Smooth muscle cell (in vitro differentiated cells): ENCODE measurements at regions not wholly inside any gene's neighbourhood (a gene's known extent, or its start where the extent isn't known, plus 50 kb on each side); places are given as distances from the start of the nearest gene placed in this dataset.

Experiments used
- DNase-seq: peaks from one replicate; lab custom pipeline; 2025; ENCODE audit not compliant: unreplicated experiment; lab: John Stamatoyannopoulos, UW
- H2AFZ ChIP-seq: fragments of 200-600 bp; sonication (generic); 2 replicates; pipeline ENCODE4 v1.6.0; 2016; ENCODE audit warnings: antibody characterized with exemption, low read depth, mild to moderate bottlenecking
- H3F3A ChIP-seq: fragments of 200-600 bp; sonication (generic); 2 replicates; pipeline ENCODE4 v1.6.0; 2017; ENCODE audit warnings: antibody characterized with exemption, low read depth
- H3K27ac ChIP-seq: fragments of 200-600 bp; sonication (generic); 2 replicates; pipeline ENCODE4 v1.5.1; 2016; ENCODE audit warnings: low read depth, mild to moderate bottlenecking
- H3K27me3 ChIP-seq: fragments of 200-600 bp; sonication (generic); 2 replicates; pipeline ENCODE4 v1.6.1; 2016; ENCODE audit warnings: low read depth, mild to moderate bottlenecking
- H3K36me3 ChIP-seq: fragments of 200-600 bp; sonication (generic); 2 replicates; pipeline ENCODE4 v1.5.1; 2016; ENCODE audit warnings: low read depth
- H3K4me1 ChIP-seq: fragments of 200-600 bp; sonication (generic); 2 replicates; pipeline ENCODE4 v1.5.1; 2016; ENCODE audit warnings: low read depth
- H3K4me2 ChIP-seq: fragments of 200-600 bp; sonication (generic); 2 replicates; pipeline ENCODE4 v1.6.0; 2016; ENCODE audit warnings: mild to moderate bottlenecking
- H3K4me3 ChIP-seq: fragments of 200-600 bp; sonication (generic); 2 replicates; pipeline ENCODE4 v1.5.1; 2016; ENCODE audit warnings: mild to moderate bottlenecking
- H3K79me2 ChIP-seq: fragments of 200-600 bp; sonication (generic); 2 replicates; pipeline ENCODE4 v1.6.0; 2016; ENCODE audit warnings: low read depth, mild to moderate bottlenecking
- H3K9ac ChIP-seq: fragments of 200-600 bp; sonication (generic); 2 replicates; pipeline ENCODE4 v1.6.0; 2016; ENCODE audit warnings: low read depth
- H3K9me3 ChIP-seq: fragments of 200-600 bp; sonication (generic); replicated peaks from 2 replicates; pipeline ENCODE4 v1.5.1; 2016; ENCODE audit warnings: low read depth
- H4K20me1 ChIP-seq: fragments of 200-600 bp; sonication (generic); 2 replicates; pipeline ENCODE4 v1.6.0; 2016; ENCODE audit warnings: low read depth
- WGBS: methylation state at CpG from one replicate; pipeline ENCODE4 v1.1.7; 2016; ENCODE audit warnings: low lambda C conversion rate; 5-methylcytosine and 5-hydroxymethylcytosine counted together
- TF ChIP-seq, protein P1 (sequence below): fragments of 200-600 bp; sonication (generic); IDR thresholded peaks from 2 replicates; pipeline ENCODE4 v1.5.1; 2017; ENCODE audit warnings: borderline replicate concordance, mild to moderate bottlenecking, antibody characterized with exemption; ENCODE audit not compliant: insufficient read depth, poor library complexity, severe bottlenecking

DNA sequence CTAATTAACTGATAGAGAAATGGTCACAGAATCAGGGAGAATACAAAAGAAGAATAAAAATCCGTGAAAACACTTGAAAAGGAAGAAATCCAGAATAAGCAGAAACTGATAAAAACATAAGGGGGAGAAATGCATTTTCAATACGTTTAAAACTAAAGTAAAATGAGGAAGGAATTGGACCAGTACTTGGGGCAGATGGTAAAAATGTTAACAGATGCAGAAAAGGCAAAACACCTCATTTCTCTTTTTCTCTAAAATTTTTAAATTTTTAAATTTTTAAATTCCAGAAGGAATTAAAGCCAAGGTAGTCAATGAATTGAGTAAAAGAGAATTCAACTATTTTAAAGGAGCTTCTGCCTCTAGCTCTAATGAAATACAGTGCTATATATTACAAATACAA, 353.9 kb downstream of the METTL4 start:
- H3K4me2 ChIP-seq = no peak overlapping the region
- no peaks in the 10 kb centered on the region for H3K27me3 ChIP-seq
- WGBS = 67% methylated on average over 2 of the region's 2 CpGs
- no peak overlapping the region for H3K4me3 ChIP-seq
- no peaks in the 10 kb centered on the region for H3K36me3 ChIP-seq
- no peaks in the 10 kb centered on the region for H4K20me1 ChIP-seq
- H3K9ac ChIP-seq = no peak overlapping the region
- no peak for DNase-seq
- no peak overlapping the region for H3K27ac ChIP-seq
- H3K9me3 ChIP-seq = no peaks in the 10 kb centered on the region
- no peaks in the 10 kb centered on the region for H3K79me2 ChIP-seq
- no peaks in the 10 kb centered on the region for H3K4me1 ChIP-seq
- no peak overlapping the region for H2AFZ ChIP-seq
- H3F3A ChIP-seq = no peaks in the 10 kb centered on the region
- TF ChIP-seq, protein P1, sequence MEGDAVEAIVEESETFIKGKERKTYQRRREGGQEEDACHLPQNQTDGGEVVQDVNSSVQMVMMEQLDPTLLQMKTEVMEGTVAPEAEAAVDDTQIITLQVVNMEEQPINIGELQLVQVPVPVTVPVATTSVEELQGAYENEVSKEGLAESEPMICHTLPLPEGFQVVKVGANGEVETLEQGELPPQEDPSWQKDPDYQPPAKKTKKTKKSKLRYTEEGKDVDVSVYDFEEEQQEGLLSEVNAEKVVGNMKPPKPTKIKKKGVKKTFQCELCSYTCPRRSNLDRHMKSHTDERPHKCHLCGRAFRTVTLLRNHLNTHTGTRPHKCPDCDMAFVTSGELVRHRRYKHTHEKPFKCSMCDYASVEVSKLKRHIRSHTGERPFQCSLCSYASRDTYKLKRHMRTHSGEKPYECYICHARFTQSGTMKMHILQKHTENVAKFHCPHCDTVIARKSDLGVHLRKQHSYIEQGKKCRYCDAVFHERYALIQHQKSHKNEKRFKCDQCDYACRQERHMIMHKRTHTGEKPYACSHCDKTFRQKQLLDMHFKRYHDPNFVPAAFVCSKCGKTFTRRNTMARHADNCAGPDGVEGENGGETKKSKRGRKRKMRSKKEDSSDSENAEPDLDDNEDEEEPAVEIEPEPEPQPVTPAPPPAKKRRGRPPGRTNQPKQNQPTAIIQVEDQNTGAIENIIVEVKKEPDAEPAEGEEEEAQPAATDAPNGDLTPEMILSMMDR = no peak

DNA sequence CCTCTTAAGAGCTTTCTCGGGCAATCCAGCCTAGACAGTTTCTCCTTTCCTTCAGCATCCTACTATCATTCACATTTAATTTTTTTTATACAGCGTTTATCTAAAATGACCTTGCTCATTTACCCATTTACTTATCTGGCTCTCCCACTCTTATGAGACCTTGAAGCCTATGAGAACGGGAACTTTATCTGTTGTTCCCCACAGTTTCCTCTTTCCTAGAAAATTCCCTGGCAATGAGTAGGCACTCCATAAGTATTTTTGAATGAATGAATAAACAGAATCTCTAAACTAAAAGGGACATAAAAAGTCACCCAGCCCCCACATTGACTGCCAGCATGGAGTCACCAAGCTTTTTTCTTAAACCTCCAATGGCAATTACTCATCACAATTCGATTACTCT, 353.2 kb downstream of the METTL4 start:
- Histone ChIP-seq H2AFZ (no peak overlapping the region), H3K9me3 (no peaks in the 10 kb centered on the region), H3K4me1 (no peaks in the 10 kb centered on the region), H3K4me2 (no peak overlapping the region), H3K9ac (no peak overlapping the region), H3K27me3 (no peaks in the 10 kb centered on the region), H3K27ac (no peak overlapping the region), H3K4me3 (no peak overlapping the region), H3K79me2 (no peaks in the 10 kb centered on the region), H3K36me3 (no peaks in the 10 kb centered on the region), H4K20me1 (no peaks in the 10 kb centered on the region), H3F3A (no peaks in the 10 kb centered on the region)
- DNase-seq = no peak
- TF ChIP-seq, protein P1 = no peak
- 73% methylated on average over 4 of the region's 4 CpGs for WGBS

DNA sequence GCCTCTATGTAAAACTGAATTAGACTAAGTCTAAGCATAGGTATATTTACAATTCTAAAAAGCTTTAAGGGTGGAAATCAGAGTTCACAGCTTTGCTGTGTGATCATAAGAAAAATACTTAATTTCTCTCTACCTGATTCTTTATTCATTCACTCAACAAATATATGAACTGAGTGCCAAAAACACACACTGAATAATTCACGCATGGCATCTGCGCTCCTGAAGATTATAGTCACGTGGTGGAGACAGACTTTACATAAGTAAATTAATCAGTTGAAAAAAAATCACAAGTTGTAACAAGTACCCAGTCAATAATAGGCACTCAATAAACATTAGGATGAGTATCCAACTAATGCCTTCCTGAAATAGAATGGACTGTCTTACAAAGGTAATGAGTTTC, 351.6 kb downstream of the METTL4 start:
- Histone ChIP-seq H3K9me3 (no peaks in the 10 kb centered on the region), H3K27me3 (no peaks in the 10 kb centered on the region), H3K36me3 (no peaks in the 10 kb centered on the region), H2AFZ (no peak overlapping the region), H3K9ac (no peak overlapping the region), H3K4me1 (no peaks in the 10 kb centered on the region), H3K4me3 (no peak overlapping the region), H4K20me1 (no peaks in the 10 kb centered on the region), H3K27ac (no peak overlapping the region), H3K79me2 (no peaks in the 10 kb centered on the region), H3F3A (no peaks in the 10 kb centered on the region), H3K4me2 (no peak overlapping the region)
- WGBS = 92% methylated on average over 3 of the region's 3 CpGs
- TF ChIP-seq, protein P1 = no peak
- DNase-seq = no peak

DNA sequence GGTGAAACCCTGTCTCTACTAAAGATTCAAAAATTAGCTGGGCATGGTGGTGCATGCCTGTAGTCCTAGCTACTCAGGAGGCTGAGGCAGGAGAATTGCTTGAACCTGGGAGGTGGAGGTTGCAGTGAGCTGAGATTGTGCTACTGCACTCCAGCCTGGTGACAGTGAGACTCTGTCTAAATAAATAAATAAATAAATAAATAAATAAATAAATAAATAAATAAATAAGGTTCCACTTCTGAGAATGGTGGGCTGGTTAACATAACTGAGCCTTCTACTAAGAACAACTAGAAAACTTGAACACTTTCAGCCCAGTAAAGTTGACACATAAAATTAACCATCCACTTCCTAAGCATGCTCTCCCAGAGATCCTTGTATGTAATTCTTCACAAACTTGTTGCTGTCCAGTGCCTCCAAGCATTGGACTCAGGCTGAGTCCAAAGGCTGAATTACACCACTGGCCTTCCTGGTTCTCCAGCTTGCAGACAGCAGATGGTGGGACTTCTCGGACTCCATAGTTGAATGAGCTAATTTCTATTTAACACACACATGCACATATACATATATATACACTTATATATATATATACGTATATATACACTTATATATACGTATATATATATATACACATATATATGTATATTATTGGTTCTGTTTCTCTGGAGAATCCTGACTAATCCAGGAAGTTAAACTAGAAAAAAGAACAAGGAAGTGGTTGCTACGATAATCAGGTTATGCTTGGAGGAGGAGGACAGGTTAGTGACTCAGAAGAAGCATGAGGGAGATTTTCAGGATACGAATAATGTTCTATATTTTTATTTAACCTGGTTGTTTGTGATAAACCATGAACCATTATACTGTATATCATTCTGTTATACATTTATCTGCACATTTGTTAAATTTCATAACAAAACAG, 348.8 kb downstream of the METTL4 start:
- TF ChIP-seq, protein P1 = no peak
- H3K27me3 ChIP-seq = no peaks in the 10 kb centered on the region

More for the DNA sequence above, 348.8 kb downstream of the METTL4 start:
- no peaks in the 10 kb centered on the region for H3K4me1 ChIP-seq
- no peak for DNase-seq
- H3K36me3 ChIP-seq = no peaks in the 10 kb centered on the region
- no peaks in the 10 kb centered on the region for H3K9me3 ChIP-seq
- H3K4me3 ChIP-seq = no peak overlapping the region
- H3K9ac ChIP-seq = no peak overlapping the region
- H3K79me2 ChIP-seq = no peaks in the 10 kb centered on the region
- H2AFZ ChIP-seq = no peak overlapping the region
- H4K20me1 ChIP-seq = no peaks in the 10 kb centered on the region
- peak overlapping the region; percentile 85 for H3K4me2 ChIP-seq
- 88% methylated on average over 5 of the region's 5 CpGs for WGBS
- H3K27ac ChIP-seq = no peak overlapping the region
- H3F3A ChIP-seq = no peaks in the 10 kb centered on the region
